ENCODE measurements at regions not wholly inside any gene's neighbourhood (a gene's known extent, or its start where the extent isn't known, plus 50 kb on each side); places are given as distances from the start of the nearest gene placed in this dataset.

DNA sequence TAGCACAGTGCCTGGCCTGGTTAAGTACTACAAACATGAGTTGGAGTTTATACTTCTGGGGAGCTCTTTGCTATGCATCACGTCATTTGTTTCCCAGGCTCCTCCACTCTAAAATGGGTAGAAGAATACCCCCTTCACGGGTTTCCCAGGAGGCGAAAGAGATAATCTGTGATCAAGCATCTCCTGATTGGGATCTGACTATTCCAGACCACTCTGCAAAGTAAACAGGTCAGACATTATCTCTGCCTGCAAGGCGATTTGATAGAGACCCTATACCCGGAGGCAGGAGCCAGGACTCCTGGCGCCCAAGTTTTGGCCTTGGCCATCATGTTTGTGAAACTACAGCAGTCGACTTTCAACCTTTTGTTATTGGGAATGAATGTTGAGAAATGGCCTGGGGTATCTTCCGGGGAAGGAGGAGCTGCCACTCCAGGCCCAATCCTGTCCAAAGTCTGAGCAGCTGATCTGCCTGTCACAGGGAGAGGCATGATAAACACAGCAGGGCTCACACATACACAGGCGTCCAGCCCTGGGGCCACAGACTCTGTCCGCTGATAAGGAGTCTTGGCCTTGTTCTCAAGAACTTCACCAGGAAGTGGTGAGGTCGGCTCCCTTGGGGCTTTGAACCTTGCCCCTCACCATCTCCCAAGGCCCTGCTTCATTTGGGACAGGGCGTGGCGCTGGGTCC is 199.9 kb downstream of the MAF start:
- TF ChIP-seq GATA3 (IDR thresholded peaks at IDR 0.05; ENCODE audit: low read depth, low read length): no peak
- TF ChIP-seq GATA2 (IDR thresholded peaks at IDR 0.05; ENCODE audit: low read depth, low read length): peak; percentile 51; the same call in 1 of the 2 replicates

DNA sequence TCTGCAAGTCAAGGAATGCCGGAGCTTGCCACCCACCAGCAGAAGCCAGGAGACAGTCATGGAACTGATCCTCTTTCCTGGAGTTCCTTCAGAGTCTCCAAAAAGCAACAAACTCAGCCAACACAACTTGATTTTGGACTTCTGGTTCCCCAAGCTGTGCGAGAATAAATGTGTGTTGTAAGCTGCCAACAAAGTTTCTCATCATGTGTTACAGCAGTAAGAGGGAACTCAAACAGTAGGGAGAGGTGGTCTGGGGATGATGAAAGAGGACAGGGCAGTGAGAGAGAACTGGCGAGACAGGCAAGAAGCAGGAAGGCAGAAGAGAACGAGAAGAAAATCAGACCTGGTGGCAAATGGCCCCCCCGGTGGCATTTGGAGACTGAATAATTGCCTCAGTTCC is 204.9 kb downstream of the MAF start:
- TF ChIP-seq GATA2 (IDR thresholded peaks at IDR 0.05; ENCODE audit: low read depth, low read length) (no peak), GATA3 (IDR thresholded peaks at IDR 0.05; ENCODE audit: low read depth, low read length) (no peak)

DNA sequence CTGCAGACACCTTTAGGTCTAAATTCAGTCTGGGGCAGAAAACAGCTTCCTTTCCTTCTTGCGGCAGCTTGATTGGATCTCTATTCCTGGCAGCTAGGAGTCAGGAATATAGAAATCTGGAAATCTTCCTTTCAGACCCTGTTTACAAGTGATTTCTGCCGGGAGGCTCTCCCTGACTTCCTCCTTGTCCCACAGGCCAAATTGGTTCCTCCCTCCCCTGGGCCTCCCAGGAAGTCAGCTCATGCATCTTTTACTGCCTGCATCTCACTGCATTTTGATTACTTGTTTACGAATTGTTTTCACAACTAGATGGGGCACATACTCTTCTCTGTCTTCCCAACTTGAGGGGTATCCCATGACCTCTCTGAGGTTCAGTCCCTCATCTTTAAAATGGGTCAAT is 206.3 kb downstream of the MAF start:
- TF ChIP-seq GATA3 (IDR thresholded peaks at IDR 0.05; ENCODE audit: low read depth, low read length) (no peak), GATA2 (IDR thresholded peaks at IDR 0.05; ENCODE audit: low read depth, low read length) (no peak)

DNA sequence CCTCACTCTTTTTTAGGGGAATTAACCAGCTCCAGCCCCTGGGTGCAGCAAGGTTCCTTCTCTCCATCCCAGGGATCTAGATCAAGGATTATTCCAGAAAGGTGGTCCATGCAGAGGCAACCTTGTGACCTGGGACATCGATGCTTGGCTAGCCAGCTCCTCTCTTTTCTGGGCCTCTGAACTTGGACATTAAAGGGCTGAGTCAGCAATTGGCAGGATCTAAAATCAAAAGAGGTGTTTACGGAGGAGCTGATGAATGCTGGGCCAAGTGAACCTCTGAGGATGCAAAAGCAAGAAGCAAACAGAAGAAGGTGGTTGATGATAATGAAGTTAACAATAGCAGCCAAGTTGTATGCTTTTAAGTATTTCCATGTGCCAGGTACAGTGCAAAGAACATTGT is 207.0 kb downstream of the MAF start:
- no peak for TF ChIP-seq GATA2 (IDR thresholded peaks at IDR 0.05; ENCODE audit: low read depth, low read length)

DNA sequence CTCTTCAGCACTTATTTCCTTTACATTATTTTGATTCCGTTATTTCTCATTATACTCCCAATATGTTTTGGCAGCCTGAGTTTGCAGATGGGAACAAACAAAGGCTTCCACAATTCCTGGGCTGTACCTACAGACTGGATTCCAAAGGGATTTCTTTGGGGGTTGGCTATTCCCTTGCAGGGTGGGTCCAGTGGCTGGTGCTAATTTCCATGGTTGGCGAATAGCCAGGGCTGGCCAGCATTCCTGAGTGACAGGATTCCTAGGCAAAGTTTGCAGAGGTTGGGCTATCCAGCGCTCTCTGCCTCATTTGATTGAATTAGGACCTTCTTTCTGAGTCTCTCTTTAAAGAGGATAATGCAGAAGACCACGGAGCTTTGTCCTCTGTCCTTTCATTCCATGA is 207.4 kb downstream of the MAF start:
- TF ChIP-seq GATA2 (IDR thresholded peaks at IDR 0.05; ENCODE audit: low read depth, low read length): no peak
- no peak for TF ChIP-seq GATA3 (IDR thresholded peaks at IDR 0.05; ENCODE audit: low read depth, low read length)

DNA sequence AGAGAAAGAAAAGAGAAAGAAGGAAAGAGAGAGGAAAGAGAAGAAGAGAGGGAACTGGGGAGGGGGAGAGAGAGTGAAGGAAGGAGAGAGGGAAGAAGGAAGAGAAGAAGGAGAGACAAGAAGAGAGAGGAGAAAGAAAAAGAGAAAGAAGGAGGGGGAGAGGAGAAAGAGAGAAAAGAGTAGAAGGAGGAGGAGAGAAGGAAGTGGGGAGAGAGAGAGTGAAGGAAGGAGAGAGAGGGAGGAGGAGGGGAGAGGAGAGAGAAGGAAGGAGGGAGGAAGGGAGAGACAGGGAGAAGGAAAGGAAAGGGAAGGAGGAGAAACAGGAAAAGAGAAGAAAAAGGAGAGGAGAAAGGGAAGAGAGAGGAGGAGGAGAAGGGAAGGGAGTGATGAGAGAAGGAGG is 208.5 kb downstream of the MAF start:
- TF ChIP-seq GATA2 (IDR thresholded peaks at IDR 0.05; ENCODE audit: low read depth, low read length): no peak
- no peak for TF ChIP-seq GATA3 (IDR thresholded peaks at IDR 0.05; ENCODE audit: low read depth, low read length)

DNA sequence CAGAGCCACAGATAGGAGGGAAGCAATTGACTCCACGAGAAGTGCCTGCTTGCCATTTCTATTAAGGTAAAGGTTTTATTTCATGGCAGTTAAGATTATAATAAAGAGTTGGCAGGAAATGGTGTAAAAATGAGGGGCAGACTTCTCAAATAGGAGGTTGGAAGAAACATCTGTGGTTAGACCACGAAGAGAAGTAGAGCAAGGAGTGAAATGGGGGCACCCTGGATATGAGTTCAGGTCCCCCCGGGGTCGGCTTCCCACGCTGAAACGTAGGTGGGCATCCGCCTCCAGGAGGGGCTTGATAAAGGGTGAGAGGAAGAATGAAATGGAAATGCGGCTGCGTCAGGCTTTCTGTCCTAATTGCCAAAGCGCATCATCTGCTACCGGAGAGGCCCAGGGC is 209.1 kb downstream of the MAF start:
- no peak for TF ChIP-seq GATA2 (IDR thresholded peaks at IDR 0.05; ENCODE audit: low read depth, low read length)
- no peak for TF ChIP-seq GATA3 (IDR thresholded peaks at IDR 0.05; ENCODE audit: low read depth, low read length)

DNA sequence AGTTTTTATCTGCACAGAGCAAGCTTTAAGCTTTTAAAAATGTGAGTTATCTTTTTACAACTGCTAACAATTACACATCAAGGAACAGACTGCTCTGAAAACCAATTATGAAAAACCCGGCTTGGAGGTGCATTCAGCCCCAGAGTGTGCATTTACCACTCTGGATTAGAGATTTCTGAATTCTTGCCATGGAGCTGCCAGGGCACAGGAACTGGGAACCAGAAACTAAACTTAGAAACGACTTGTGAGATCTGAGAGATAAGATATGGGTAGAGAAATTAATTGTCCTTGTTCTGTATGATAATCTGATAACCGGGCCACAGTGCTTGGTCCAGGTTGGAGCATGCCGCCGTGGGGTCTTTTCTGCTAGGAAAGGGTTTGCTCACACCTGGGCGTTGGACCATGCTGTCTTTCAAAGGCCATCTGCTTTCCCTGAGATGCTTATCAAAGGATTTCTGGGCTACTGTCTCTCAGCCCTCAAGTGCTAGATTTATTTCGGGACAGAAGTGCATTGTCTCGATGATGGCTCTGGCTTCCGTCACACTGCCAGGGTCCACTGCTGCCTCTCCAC is 210.0 kb downstream of the MAF start:
- TF ChIP-seq GATA2 (IDR thresholded peaks at IDR 0.05; ENCODE audit: low read depth, low read length): peak; percentile 100
- TF ChIP-seq GATA3 (IDR thresholded peaks at IDR 0.05; ENCODE audit: low read depth, low read length): peak; percentile 99

DNA sequence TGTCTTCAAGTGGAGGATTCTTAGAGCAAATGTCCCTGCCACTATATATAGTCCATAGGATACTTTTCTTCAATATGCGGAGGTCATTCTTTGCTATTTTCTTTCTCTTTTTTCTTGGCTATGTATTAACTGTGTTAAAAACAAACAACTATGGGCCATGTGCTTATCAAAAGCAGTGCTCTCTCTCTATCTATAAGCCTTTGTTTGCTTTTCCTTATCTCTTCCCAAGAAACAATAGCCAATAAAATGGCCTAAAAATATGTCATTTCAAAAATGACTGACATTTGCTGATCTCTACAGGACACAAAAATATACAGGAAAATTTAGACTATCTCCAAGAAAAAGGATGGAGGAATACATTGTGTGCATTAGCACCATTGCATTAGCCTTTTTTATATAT is 212.1 kb downstream of the MAF start:
- TF ChIP-seq GATA2 (IDR thresholded peaks at IDR 0.05; ENCODE audit: low read depth, low read length) (no peak), GATA3 (IDR thresholded peaks at IDR 0.05; ENCODE audit: low read depth, low read length) (no peak)

DNA sequence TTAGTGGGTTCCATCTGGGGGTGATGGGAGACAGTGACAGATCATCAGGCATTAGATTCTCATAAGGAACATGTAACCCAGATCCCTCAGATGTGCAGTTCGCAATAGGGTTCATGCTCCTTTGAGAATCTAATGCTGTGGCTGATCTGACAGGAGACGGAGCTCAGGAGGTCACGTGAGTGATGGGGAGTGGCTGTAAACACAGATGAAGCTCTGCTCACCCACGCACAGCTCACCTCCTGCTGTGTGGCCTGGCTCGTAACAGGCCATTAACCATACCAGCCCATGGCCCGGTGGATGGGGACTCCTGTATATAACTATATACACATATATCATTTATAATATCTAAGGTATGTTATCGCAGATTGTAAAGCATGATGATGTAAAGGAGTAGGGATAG is 214.2 kb downstream of the MAF start:
- TF ChIP-seq GATA2 (IDR thresholded peaks at IDR 0.05; ENCODE audit: low read depth, low read length) (no peak), GATA3 (IDR thresholded peaks at IDR 0.05; ENCODE audit: low read depth, low read length) (no peak)

DNA sequence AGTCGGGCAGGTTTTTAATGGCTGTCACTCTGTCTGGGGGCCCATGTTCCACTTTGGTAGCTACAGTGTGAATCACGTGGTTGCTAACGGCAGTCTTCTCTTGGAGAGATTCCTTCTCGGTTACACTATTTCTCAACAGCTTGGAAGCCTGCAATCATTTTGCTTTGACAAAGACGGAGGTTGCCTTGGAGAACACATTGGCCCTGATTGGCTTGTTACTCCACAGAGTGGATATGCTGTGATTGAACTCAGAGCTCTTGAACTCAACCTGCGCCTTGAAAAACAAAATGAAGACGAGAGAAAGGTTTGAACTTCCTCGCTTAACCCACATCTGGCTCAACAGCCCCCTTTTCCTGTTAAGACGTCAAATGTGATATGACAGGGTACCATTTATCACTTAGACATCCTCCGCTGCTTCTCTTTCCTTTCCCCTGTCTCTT is 218.9 kb downstream of the MAF start:
- TF ChIP-seq GATA2 (IDR thresholded peaks at IDR 0.05; ENCODE audit: low read depth, low read length): no peak
- no peak for TF ChIP-seq GATA3 (IDR thresholded peaks at IDR 0.05; ENCODE audit: low read depth, low read length)

DNA sequence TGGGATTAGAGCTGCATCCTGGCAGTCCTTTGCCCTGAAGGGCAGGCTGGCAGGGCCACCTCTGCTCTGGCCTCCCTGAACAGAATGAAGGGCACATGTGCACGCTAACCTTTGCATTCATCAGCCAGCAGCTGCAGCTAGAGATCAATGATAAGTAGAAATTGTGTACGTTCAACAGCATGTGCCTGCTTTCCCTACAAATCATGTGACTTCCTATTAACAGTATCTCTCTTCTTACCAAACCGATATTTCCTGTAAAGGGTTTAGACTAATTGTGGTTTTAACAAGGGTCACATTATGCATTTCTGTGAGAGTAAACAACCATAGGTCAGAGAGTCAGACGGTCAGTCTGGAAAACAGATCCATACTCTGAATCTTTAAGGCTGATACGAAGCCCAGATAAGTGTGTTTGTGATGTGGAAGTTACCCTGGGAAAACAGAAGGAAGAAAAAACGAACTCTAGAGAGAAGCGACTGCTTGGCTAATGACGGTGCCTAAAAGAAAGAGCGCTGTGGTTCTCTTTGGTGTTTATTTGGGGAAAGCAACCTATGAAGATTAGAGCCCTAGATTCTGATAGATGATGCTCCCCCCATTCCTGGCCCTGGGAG is 219.4 kb downstream of the MAF start:
- TF ChIP-seq GATA3 (IDR thresholded peaks at IDR 0.05; ENCODE audit: low read depth, low read length) (peak; percentile 83), GATA2 (IDR thresholded peaks at IDR 0.05; ENCODE audit: low read depth, low read length) (peak; percentile 90)

DNA sequence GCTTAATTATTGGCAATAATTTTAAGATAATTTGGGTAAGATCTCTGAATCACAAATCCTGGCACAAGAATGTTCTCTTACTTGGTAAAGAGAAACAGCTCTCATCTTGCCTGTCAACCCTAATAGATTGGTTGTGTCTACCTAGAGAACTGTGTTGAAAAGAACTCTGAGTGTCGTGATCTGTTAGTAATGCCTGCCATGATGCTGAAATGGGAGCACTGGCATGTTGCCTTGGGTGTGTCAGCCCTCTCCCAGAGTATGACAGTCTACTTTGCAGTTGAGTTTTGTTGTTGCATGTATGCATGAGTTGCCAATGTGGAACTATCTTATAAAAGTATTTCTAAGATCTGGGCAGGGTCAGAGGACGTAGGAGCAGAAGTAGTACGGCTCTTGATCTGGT is 221.4 kb downstream of the MAF start:
- TF ChIP-seq GATA3 (IDR thresholded peaks at IDR 0.05; ENCODE audit: low read depth, low read length): no peak
- no peak for TF ChIP-seq GATA2 (IDR thresholded peaks at IDR 0.05; ENCODE audit: low read depth, low read length)

DNA sequence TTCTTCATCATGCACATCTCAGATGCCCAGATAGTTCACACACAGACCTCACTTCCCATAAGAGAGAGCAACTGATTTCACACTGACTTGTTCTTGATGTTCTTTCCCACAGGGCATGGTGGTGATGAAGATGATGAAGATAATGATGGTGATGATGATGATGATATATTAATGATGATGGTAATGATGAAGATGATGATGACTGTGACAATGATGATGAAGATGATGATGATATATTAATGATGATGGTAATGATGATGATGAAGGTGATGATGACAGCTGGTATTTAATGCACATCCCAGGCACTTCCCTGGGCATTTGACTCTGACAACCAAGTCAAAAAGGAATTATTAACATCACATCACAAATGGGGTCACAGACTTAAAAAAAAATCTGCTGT is 225.2 kb downstream of the MAF start:
- no peak for TF ChIP-seq GATA2 (IDR thresholded peaks at IDR 0.05; ENCODE audit: low read depth, low read length)
- TF ChIP-seq GATA3 (IDR thresholded peaks at IDR 0.05; ENCODE audit: low read depth, low read length): no peak

DNA sequence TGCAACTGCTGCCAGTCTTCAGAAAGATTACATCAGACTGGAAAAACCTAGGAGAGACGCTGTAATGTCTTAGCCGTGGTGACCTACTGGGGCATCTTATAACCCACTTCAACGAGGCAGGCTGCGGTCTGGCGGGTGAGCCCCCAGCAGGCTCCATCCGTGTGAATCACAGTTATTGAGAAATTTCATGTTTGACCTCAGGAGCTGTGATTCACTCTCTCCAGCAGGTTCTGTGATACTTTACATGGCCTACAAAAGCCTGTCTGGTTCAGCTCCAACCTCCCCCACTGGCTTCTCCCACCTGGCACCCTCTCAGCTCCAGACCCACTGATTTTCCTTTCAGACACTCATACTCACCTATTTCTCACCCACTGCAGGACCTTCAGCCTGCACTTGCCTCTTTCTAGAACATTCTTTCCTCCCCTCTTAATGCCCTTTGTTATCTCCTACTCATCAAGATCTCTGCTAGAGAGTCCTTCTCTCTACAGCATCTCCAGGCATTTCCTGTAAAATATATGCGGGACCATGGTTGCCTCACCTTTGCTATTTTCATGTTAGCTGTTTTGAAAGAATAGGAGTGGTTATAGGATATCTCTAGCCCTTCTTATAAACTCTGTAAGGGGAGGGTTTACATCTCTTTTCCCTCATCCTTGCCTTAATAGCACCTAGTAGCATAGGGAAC is 227.9 kb downstream of the MAF start:
- TF ChIP-seq GATA2 (IDR thresholded peaks at IDR 0.05; ENCODE audit: low read depth, low read length): no peak
- TF ChIP-seq GATA3 (IDR thresholded peaks at IDR 0.05; ENCODE audit: low read depth, low read length): no peak
